ENCODE measurements at regions not wholly inside any gene's neighbourhood (a gene's known extent, or its start where the extent isn't known, plus 50 kb on each side); places are given as distances from the start of the nearest gene placed in this dataset.

- Histone ChIP-seq H3K4me3 (no peak overlapping the region), H3K27me3 (no peaks in the 10 kb centered on the region), H3K9me3 (no peaks in the 10 kb centered on the region), H3K27ac (no peak overlapping the region), H3K36me3 (no peaks in the 10 kb centered on the region), H3K4me1 (no peaks in the 10 kb centered on the region)
- TF ChIP-seq EP300 (IDR thresholded peaks at IDR 0.05) (no peak), CTCF (IDR thresholded peaks at IDR 0.05) (no peak), POLR2A (IDR thresholded peaks at IDR 0.05) (no peak), POLR2AphosphoS5 (IDR thresholded peaks at IDR 0.05) (no peak)
- no peak for DNase-seq
- intact Hi-C loops (cut with DNase I; ENCODE audit: low total_unique reads) = no loop called here
- WGBS, 5 donors = 83 to 89% (median 87%) methylated on average over 3 of the region's 3 CpGs
Observed at GRCh38 chr4:33751050-33751449, 2493.3 kb downstream of the ARAP2 start.

- H3K27me3 ChIP-seq = no peaks in the 10 kb centered on the region
- peak in 1 of 2 donors; percentile 19 for DNase-seq
- WGBS, 5 donors = 78 to 91% (median 88%) methylated on average over 2 of the region's 2 CpGs
Observed at GRCh38 chr4:33772582-33772981, 2471.7 kb downstream of the ARAP2 start.

GRCh38 chr4:33780952-33781791 lies 2463.1 kb downstream of the ARAP2 start:
- intact Hi-C loops (cut with DNase I; ENCODE audit: low total_unique reads) = no loop called here
- H3K27me3 ChIP-seq = no peaks in the 10 kb centered on the region
- TF ChIP-seq POLR2AphosphoS5 (IDR thresholded peaks at IDR 0.05) (no peak), CTCF (IDR thresholded peaks at IDR 0.05) (no peak), POLR2A (IDR thresholded peaks at IDR 0.05) (no peak), EP300 (IDR thresholded peaks at IDR 0.05) (no peak)
- H3K36me3 ChIP-seq = no peaks in the 10 kb centered on the region
- WGBS, 5 donors = 61 to 74% (median 65%) methylated on average over 6 of the region's 6 CpGs
- no peaks in the 10 kb centered on the region for H3K4me1 ChIP-seq
- H3K27ac ChIP-seq = no peak overlapping the region
- DNase-seq = no peak
- H3K9me3 ChIP-seq = no peaks in the 10 kb centered on the region
- no peak overlapping the region for H3K4me3 ChIP-seq

More at GRCh38 chr4:33772582-33772981, 2471.7 kb downstream of the ARAP2 start:
- H3K9me3 ChIP-seq = no peaks in the 10 kb centered on the region
- TF ChIP-seq CTCF (IDR thresholded peaks at IDR 0.05) (no peak), POLR2A (IDR thresholded peaks at IDR 0.05) (no peak), EP300 (IDR thresholded peaks at IDR 0.05) (no peak), POLR2AphosphoS5 (IDR thresholded peaks at IDR 0.05) (no peak)
- H3K36me3 ChIP-seq = no peaks in the 10 kb centered on the region
- no peaks in the 10 kb centered on the region for H3K4me1 ChIP-seq
- no peak overlapping the region for H3K27ac ChIP-seq
- no peak overlapping the region for H3K4me3 ChIP-seq
- intact Hi-C loops (cut with DNase I; ENCODE audit: low total_unique reads) = no loop called here

- Histone ChIP-seq H3K4me1 (no peaks in the 10 kb centered on the region), H3K36me3 (no peaks in the 10 kb centered on the region), H3K4me3 (no peak overlapping the region), H3K9me3 (no peaks in the 10 kb centered on the region), H3K27me3 (no peaks in the 10 kb centered on the region), H3K27ac (no peak overlapping the region)
- WGBS, 5 donors = 82 to 95% (median 86%) methylated on average over 2 of the region's 2 CpGs
- TF ChIP-seq POLR2AphosphoS5 (IDR thresholded peaks at IDR 0.05) = no peak
- intact Hi-C loops (cut with DNase I; ENCODE audit: low total_unique reads) = no loop called here
- DNase-seq = no peak
Observed at GRCh38 chr4:33785843-33786242, 2458.5 kb downstream of the ARAP2 start.

- DNase-seq = no peak
- Histone ChIP-seq H3K4me3 (no peak overlapping the region), H3K27me3 (no peaks in the 10 kb centered on the region), H3K27ac (no peak overlapping the region), H3K4me1 (no peaks in the 10 kb centered on the region), H3K36me3 (no peaks in the 10 kb centered on the region), H3K9me3 (no peaks in the 10 kb centered on the region)
- 29 to 43% (median 37%) methylated on average over 2 of the region's 2 CpGs for WGBS, 5 donors
- no peak for TF ChIP-seq POLR2AphosphoS5 (IDR thresholded peaks at IDR 0.05)
- TF ChIP-seq POLR2A (IDR thresholded peaks at IDR 0.05) = no peak
- TF ChIP-seq EP300 (IDR thresholded peaks at IDR 0.05) = no peak
- no peak for TF ChIP-seq CTCF (IDR thresholded peaks at IDR 0.05)
- intact Hi-C loops (cut with DNase I; ENCODE audit: low total_unique reads) = no loop called here
Observed at GRCh38 chr4:33802578-33802977, 2441.7 kb downstream of the ARAP2 start.

All from stomach (tissue), 8 donors.